Fibroblast of skin of abdomen (primary cell): ENCODE measurements at regions not wholly inside any gene's neighbourhood (a gene's known extent, or its start where the extent isn't known, plus 50 kb on each side); places are given as distances from the start of the nearest gene placed in this dataset.

Source experiments
- DNase-seq: peaks from one replicate; pipeline ENCODE4 v3.0.0-alpha.2; 2013

DNA sequence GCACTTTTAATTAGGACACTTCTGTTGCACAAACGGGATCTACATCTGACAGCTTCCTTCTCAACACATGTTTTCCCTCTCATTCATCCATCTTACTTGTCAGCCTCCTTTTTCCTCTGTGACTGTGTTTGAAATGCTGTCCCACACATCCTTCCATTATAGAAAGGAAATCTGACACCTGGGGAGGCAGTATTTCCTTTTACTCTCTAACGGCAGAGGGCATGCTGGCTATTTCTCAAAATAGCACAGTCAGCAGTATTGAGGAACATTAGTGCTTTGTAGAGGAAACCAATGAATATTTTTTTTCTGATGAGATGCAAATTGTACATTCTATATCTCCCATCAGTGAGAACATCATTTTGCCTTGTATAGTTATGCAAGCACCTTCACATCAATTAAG, 668.7 kb downstream of the SLC4A3 start:
- no peak for DNase-seq

DNA sequence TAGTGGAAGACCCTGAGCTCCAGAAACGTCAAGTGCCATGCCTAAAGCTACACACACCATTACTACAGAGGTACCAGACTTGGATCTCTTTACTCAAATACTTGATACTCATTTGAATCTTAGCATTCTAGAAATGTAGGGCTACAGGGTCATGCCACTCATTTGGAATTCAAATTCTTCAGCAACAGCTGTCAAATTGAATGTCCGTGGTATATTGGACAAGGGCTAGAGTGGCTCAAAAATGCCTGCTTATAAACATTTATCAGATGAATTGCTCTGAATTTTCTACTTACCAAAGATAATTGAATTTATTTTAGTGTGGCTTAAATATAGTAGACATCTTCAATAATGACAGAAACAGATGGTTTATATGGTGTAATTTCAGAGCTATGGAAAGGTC, 669.7 kb downstream of the SLC4A3 start:
- no peak for DNase-seq

DNA sequence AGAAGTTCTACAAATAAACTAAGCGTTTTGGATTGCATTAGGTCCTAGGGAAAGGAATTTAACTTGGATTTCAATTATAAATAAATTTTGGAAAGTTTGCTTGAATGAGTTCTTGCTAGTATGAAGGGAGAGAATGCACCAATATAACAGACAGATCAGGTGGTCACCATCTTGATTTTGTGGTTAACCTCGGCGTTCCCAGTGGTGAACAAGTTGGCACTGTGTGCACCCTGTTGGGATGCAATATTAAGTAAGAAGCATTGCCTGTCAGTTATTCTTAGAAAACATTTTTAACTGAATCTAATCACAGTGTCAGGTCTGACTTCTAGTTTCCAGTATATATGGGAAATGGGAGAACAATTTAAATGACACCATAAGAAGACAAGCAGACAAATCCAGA, 673.4 kb downstream of the SLC4A3 start:
- DNase-seq = no peak

DNA sequence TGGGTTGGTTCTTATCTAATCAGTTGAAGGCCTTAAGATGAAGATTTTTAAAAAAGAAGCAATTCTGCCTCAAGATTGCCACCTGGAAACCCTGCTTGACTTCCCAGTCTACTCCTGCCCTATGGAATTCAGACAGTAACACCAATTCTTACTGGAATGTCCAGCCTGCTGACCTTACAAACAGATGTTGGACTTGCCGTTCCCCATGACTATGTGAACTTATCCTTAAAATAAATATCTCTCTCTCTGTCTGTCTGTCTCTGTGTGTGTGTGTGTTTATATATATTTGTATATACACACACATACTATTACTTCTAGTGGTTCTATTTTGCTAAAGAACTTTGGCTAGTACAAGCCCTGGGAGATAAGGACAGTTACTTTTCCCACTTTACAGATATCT, 675.3 kb downstream of the SLC4A3 start:
- no peak for DNase-seq

DNA sequence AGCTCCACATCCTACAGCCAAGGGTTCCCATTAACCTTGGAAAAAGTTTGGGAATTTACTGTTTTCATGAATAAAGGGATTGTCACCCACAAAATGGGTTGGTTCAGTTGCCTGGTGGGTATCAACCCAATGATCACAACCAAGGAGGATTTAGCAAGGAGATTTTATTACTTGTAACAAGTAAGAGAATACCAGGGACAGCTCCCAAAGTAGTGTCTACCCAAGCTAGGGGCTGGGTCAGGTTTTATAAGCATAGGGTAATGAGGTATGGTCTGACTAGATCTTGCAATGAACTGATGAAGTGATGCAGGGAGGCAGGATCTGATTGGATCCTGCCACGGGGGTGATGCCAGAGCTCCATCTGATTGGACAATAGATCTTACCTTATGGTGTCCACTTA, 681.8 kb downstream of the SLC4A3 start:
- no peak for DNase-seq

DNA sequence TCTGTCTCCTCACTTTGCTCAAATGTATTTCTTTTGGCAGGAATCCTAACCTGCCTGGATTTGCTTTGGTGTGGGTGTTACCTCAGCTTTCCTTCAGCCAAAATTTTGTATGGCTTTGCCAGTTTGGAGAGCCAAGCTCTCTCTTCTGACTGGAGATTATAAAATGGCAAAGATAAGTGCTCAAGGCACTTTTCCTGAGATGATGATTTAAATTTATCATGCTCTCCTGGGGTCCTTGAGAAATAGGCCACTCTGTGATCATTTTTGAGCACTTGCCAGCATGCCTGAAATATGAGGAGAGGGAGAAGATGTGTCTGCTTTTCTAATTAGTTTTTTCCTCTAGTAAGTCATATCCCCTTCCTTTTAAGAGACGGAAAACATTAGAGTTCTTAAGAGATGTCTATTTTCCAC, 683.0 kb downstream of the SLC4A3 start:
- peak; percentile 2 for DNase-seq

DNA sequence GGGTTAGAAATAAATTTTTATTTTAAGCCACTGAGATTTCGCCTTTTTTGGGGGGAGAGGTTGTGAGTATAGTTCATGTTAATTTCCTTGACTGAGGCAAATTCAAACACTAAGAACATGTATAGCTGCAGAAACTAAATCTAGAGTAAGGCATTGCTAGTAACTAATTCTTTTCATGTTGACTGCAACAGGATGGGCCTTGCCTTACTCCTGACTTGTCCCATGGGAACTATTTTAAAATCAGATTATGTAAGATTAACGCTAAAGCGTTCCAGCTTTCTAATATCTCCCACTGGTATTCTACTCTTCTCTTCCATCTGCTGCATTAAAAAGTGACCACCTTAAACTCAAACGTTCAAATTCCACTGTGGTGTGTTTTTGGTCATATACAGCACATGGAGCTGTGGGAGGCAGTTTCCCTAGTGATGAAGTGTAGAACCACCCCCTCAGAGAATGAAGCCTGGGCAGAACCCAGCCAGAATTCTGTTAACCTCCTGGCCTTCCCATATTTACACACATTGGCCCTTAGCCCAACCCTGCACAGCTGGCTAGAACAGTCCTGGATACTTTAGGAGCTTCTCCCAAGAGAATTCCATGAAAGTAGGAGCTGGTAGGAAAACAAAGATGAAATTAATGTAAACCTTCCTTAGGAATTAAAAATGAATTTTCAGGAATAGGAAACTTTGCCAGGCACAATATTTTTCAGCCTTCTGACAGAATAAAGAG, 687.8 kb downstream of the SLC4A3 start:
- peak; percentile 39 for DNase-seq

DNA sequence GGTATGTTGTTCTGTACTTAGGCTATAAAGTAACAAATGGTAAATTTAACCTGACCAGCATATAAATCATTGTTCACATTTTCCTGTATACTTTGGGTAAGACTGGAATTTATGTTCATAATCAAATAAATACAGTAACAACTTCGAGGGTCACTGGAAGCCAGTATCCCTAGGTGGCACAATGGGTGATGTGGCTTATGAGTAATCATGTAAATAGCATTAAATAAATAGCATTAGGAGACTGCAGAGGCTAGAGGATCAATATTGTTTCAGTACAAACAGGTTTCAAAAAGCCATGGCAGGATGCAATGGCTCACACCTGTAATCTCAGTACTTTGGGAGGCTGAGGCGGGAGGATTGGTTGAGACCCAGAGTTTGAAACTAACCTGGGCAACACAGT, 690.6 kb downstream of the SLC4A3 start:
- no peak for DNase-seq

DNA sequence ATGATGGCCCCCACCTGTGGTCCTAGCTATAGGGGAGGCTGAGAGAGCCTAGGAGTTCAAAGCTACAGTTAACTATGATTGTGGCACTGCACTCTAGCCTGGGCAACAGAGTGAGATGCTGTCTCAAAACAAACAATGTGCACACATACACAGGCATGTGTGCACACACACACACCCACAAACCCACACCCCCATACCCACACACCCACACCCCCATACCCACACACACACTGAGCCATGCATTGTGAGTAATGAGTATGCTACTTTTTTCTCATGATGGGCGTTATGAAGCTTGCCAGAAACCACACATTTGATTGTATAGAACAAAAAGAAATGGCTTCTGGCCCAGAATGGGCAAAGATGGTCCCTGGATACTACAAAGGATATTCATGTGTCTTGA, 691.1 kb downstream of the SLC4A3 start:
- DNase-seq = no peak

DNA sequence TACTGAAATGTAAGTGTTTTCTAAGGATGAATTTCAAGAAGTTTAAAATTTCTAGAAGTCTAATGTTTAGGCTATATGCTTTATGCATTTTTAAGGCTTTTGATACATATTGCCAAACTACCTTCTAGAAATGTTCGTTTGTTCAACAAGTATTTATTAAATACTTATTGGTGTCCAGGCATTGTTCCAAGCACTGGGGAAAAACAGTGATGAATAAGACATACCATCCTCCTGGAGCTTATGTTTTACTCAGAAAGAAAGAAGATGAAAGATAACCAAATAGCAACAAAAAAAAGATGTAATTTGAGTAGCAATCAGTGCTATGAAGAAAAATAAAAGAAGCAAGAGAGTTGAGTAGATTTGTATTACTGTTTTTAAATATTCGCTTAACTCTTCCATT, 692.9 kb downstream of the SLC4A3 start:
- peak; percentile 6 for DNase-seq

DNA sequence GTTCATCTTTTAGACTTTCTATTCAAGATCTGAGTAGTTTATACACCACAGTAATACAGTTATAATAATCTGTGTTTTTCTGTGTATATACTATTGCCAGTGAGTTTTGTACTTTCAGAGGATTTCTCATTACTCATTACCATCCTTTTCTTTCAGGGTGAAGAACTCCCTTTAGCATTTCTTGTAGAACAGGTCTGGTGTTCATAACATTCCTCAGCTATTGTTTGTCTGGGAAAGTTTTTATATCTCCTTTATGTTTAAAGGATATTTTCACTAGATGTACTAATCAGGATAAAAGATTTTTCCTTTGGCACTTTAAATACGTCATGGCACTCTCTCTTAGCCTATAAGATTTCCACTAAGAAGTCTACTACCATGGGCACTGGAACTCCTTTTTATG, 705.5 kb downstream of the SLC4A3 start:
- DNase-seq = no peak

DNA sequence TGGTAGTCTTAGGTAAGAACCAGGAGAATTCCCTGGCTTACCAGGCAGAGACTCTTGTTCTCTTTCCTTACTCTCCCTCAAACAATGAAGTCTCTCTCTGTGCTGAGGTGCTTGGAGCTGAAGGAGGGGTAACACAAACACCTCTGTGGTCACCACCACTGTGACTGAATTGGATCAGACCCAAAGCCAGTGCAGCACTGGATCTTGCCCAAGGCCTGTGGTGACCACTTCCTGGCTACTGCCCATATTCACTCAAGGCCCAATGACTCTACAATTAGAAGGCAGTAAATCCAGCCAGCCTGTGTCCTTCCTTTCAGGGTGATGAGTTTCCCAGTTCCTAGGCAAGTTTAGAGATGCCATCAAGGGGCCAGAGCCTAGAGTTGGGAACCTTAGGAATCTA, 706.8 kb downstream of the SLC4A3 start:
- DNase-seq = no peak

DNA sequence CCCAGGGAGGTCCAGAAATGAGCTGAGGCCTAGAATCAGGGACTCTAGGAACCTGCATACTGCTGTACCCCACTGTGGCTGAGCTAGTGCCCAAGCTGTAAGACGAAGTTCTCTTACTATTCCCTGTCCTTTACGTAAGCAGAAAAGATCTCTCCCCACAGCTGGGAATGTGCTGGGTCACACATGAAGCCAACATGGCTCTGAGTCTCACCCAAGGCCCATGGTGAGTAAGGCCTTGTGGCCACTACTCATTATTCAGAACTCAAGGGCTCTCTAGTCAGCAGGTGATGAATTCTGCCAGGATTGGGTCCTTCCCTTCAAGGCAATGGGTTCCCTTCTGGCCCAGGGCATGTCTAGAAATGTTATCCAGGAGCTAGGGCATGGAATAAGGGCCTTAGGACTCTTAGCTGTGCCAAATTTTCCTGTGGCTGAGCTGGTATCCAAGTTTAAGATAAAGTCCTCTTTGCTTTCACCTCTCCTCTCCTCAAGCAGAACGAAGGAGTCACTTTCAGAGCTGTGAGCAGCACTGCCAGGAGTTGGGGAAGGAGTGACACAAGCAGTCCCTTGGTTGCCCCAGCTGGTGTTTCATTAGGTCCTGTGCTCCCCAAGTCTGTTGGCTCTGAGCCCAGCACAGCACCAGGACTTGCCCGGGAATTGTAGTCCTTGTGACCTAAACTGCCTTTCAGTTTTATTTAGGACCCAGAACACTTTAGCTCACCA, 707.6 kb downstream of the SLC4A3 start:
- DNase-seq = no peak

DNA sequence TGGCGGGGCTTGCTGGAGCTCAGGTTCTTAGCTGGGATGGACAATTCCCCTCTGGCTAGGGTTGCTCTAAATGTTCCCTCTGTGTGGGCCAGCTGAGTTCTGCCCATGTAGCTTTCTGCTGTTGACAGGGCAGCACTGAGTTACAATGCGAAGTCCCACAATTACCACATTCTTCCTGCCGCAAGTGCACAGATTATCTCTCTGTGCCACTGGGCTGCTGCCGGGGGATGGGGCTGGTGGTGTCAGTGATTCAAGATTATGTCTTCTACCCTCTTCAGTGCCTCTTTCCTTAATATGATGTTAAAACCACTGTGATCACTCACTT, 708.1 kb downstream of the SLC4A3 start:
- no peak for DNase-seq

DNA sequence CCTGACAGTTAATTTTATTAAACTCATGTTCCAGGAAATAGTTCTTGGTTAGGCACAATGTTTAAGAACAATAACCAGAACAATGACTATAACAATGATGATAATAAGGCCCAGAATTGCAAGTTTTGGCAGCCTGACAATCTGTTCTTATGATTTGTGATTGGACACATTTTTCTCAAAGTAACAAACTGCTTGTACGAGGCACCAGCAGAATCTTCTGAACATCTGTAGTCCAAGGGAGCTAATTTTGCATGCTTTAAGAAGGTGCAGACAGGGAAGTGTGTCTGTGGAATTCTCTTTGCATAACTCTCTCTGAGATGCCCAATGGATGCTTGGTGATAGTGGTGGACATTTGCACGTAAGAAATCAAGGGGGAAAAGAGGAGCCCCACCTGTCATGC, 709.3 kb downstream of the SLC4A3 start:
- peak; percentile 21 for DNase-seq

DNA sequence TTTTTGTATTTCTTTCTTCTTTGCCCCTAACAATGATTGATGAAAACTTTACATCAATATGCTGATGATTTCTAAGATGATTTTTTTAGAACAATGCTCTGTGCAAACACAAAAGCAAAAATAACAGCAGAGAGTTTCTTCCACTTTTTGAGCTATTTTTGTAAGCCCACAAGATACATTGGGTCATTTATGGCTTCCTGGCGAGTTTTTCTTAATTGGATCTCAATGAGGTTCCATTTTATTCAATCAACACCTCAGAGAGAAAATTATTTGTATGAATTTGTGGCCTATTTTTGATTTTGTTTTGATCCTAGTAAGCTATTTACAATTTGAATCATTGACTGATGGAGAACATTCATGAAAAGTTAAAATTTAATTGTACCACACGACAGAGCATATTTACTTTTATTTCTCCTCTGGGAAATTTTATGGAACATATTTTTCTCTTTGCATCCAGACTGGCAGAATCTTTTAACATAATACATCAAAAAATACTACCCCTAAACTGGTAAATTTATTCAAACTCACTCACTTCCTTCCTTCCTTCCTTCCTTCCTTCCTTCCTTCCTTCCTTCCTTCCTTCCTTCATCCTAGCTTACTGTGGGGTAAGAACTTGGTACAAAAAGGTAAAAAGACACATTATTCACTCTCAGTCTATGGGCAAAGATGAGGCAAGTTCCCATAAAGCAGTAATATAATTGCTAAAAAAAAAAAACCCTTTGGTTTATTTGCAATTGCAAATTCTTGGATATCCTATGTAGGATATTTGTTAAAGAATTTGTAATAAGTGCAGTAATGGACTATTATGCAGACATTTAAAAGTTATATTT, 710.4 kb downstream of the SLC4A3 start:
- no peak for DNase-seq

DNA sequence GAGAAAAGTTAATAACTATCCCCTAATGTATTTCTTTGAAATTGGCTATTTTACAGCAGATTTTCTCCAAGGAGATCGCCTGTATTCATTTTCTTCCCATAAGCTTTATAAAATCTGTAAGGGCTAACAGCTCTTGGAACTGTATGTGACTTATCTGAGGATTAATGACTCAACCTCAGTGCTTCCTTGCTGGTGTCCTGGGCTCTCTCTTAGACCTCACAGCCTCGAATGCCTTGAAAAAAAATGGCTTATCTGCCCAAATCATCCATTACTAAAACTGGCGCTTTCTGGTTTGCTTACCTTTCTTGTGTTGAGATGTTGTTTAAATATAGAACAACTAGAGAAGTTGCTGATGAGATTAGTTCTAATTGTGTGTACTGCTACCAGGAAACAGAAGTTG, 713.6 kb downstream of the SLC4A3 start:
- DNase-seq = no peak

DNA sequence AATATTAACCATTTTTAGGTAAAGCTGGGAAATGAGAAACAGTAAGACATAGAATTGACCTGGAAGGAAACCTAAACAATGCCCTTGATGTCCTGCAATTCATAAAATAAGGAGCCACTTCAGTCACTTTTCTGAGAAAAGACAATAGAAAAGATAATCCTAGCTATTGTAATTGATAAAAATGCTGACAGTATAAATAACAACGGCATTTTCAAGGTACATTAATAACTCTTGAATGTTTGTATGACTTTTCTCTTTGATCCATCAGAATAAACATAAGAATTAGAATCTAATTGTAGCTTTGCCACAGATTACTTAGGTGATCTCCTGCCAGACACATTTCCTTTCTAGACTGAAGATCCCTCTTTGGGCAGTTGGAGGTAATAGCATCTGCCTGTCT, 719.5 kb downstream of the SLC4A3 start:
- DNase-seq = no peak

DNA sequence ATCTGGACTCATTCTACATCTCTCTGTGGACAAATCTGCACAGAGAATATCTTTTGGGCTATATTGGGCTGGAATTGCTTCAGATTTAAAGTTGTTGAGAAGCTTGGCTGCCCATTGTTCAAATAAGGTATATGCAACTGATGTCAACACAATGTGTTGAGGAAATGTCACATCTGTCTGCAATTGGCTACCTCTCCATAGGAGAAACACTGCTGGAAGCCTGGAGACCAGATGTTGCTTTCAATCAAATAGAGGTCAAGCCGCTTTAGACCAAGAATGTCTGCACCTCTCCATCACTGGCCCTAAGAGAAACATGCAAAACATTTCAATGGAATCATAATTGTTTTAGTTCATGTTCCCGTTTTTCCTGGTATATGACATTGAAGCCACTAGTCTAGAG, 720.2 kb downstream of the SLC4A3 start:
- DNase-seq = no peak

DNA sequence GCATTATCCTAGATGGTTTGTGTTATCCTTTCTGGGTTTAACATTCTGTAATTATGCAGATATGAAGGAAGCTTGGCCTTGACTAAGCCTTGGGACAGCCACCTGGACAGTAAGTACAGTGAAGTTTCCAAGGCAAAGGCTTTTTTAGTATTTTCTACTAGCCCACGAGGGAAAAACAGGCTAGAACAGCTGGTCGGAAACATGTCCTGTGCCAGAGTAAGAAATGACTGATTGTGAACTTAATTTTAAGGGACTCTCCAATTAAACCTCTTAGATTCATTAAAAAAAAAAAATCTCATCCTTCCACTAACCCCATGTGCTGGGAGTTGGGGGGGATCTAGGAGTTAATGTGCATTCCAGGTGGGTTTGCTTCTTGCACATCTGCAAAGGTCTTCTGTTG, 720.8 kb downstream of the SLC4A3 start:
- no peak for DNase-seq

DNA sequence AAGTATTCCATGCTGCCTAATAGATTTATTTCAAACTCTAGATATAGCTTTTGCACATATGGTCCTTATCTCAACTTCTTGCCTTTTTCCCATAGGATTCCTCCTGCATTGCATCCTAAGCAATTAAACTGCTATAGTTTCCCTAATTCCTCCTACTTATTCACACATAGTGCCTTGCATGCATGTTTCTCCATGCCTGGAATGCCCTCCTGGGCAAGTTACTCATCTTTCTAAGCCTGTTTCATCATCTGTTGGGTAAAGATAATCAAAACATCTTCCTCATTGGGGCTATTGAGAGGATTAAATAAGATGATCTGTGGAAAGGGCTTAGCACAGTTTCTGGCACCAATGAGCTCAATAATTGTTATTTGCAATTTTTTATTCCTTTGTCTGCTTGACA, 726.5 kb downstream of the SLC4A3 start:
- no peak for DNase-seq

DNA sequence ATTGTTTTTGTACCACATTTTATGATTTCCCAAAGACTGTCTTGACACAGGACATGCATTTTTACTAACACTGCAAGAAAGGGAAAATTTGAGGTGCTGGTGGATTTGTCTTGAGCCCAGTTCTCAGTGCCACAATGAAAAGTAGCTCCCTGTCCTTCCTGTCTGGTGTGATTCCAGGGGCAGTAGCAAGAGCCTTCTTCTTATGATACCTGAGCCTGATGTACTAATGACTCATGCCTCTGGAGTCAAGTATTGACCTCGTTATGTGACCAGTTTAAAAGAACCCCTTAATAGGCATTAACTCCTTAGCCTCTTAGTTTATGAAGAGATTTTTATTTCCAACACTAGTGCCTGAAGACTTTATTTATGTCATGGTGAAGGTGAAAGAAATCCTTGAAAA, 728.6 kb downstream of the SLC4A3 start:
- no peak for DNase-seq

DNA sequence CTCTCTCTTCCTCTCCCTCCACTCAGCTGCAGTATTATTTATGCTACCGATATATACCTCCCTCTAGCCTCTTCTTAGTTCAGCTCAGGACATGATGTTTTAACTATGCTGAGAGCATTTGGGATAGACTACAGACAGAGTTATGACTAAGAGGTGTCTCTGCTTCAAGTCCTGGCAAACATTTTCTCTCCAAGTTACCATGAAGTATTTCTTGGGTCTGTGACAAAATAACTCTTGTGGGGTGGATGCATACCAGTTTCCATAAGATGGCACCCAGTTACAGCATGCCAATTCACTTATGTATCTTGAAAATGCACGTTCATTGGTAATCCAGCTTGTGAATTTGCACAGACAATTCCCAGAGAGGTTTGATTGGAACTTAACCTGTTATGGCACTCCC, 737.6 kb downstream of the SLC4A3 start:
- DNase-seq = peak; percentile 60

DNA sequence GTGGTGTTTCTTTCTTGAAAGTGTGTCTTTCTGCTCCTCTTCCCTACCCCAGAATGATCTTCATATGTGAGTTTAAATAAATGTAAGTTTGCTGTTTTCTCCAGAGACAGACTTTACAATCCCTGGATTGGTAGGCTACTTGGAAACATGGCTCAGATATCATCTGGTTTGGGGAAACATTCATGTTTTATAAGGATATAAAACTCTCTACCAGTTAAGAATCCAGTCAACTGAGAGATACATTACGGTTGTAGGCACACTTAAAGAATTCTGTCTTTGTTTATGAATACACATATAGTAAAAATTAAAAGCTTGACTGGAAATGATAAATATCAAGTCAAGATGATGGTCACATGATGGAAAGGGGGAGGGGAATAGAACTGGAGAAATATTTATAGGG, 739.3 kb downstream of the SLC4A3 start:
- DNase-seq = no peak
